H1 (cell line): ENCODE measurements at regions not wholly inside any gene's neighbourhood (a gene's known extent, or its start where the extent isn't known, plus 50 kb on each side); places are given as distances from the start of the nearest gene placed in this dataset.

Experiments used
- CTCF ChIA-PET: fragments of 300-600 bp; sonication (Branson Sonifier 250); formaldehyde crosslinking; loops from one replicate; lab custom pipeline; 2021; ENCODE audit not compliant: partially characterized antibody; lab: Charles Lee
- POLR2A ChIA-PET: fragments of 300-600 bp; sonication (Branson Sonifier 250); formaldehyde crosslinking; loops from one replicate; lab custom pipeline; 2021; ENCODE audit warnings: inconsistent platforms; ENCODE audit not compliant: partially characterized antibody; lab: Charles Lee
- DNase-seq, 2 experiments: peaks; one replicate each; pipeline versions ENCODE4 v3.0.0 to v3.0.0-alpha.2; 2010 to 2022; ENCODE audit warnings: low spot score in 2 of 2, low read depth in 1 of 2, mixed read lengths in 1 of 2
- FAIRE-seq: peaks from 2 replicates; lab custom pipeline; 2011; peaks lifted over from hg19 to GRCh38; lab: Jason Lieb, UNC
- H2AFZ ChIP-seq: 2 replicates; pipeline ENCODE4 v1.8.1; 2012; ENCODE audit warnings: low read length, inconsistent platforms
- H2AK5ac ChIP-seq: 2 replicates; pipeline ENCODE4 v1.6.1; 2013; ENCODE audit warnings: low read depth, low read length
- H2BK120ac ChIP-seq: replicated peaks from 2 replicates; pipeline ENCODE3; 2013; ENCODE audit warnings: low read depth, low read length, inconsistent platforms
- H2BK12ac ChIP-seq: 2 replicates; pipeline ENCODE4 v1.6.1; 2013; ENCODE audit warnings: low read depth, low read length
- H2BK15ac ChIP-seq: 2 replicates; pipeline ENCODE4 v1.6.1; 2013; ENCODE audit warnings: low read length
- H2BK20ac ChIP-seq: 2 replicates; pipeline ENCODE4 v1.6.1; 2013; ENCODE audit warnings: low read length
- H2BK5ac ChIP-seq: 2 replicates; pipeline ENCODE4 v1.6.1; 2013; ENCODE audit warnings: low read depth, low read length
- H3K14ac ChIP-seq: 2 replicates; pipeline ENCODE4 v1.6.1; 2013; ENCODE audit warnings: inconsistent platforms; ENCODE audit not compliant: insufficient read length
- H3K18ac ChIP-seq: 2 replicates; pipeline ENCODE4 v1.6.1; 2013; ENCODE audit warnings: low read length; ENCODE audit errors: extremely low read depth
- H3K23ac ChIP-seq: 2 replicates; pipeline ENCODE4 v1.6.1; 2013; ENCODE audit warnings: inconsistent platforms; ENCODE audit not compliant: insufficient read length
- H3K23me2 ChIP-seq: 2 replicates; pipeline ENCODE4 v1.6.1; 2013; ENCODE audit warnings: low read depth, low read length
- H3K27ac ChIP-seq: 2 replicates; pipeline ENCODE4 v1.6.1; 2011; ENCODE audit warnings: low read depth, low read length, inconsistent platforms
- H3K27me3 ChIP-seq, 4 experiments: replicated peaks in 1 of 4; 1 replicate in 1 of 4; 2 replicates in 3 of 4; pipeline versions ENCODE4 v1.6.1 to v1.8.1; 2011 to 2013; ENCODE audit warnings: low read length in 3 of 4, mild to moderate bottlenecking in 3 of 4, inconsistent platforms in 2 of 4, mixed read lengths in 2 of 4, moderate library complexity in 1 of 4; ENCODE audit not compliant: control insufficient read depth in 3 of 4, insufficient read depth in 3 of 4; ENCODE audit errors: extremely low read depth in 1 of 4
- H3K36me3 ChIP-seq, 4 experiments: 2 replicates each; pipeline versions ENCODE4 v1.6.1 to v1.8.1; 2011 to 2013; ENCODE audit warnings: mild to moderate bottlenecking in 4 of 4, low read length in 3 of 4, moderate library complexity in 2 of 4, control low read depth in 1 of 4, inconsistent platforms in 1 of 4; ENCODE audit not compliant: insufficient read depth in 4 of 4, control insufficient read depth in 2 of 4
- H3K4ac ChIP-seq: replicated peaks from 2 replicates; pipeline ENCODE3; 2013; ENCODE audit warnings: low read length, low read depth, mixed read lengths, inconsistent platforms; ENCODE audit not compliant: insufficient read length
- H3K4me1 ChIP-seq, 4 experiments: replicated peaks in 1 of 4; 1 replicate in 1 of 4; 2 replicates in 3 of 4; pipeline versions ENCODE4 v1.6.1 to v1.8.1; 2011 to 2013; ENCODE audit warnings: low read length in 3 of 4, inconsistent platforms in 2 of 4, mixed read lengths in 1 of 4; ENCODE audit not compliant: insufficient read depth in 4 of 4, control insufficient read depth in 3 of 4
- H3K4me2 ChIP-seq, 2 experiments: 2 replicates each; pipeline versions ENCODE4 v1.6.1 to v1.8.1; 2011 to 2013; ENCODE audit warnings: low read depth in 2 of 2, low read length in 2 of 2, control low read depth in 1 of 2, inconsistent platforms in 1 of 2, mild to moderate bottlenecking in 1 of 2; ENCODE audit not compliant: insufficient read depth in 1 of 2
- H3K4me3 ChIP-seq, 4 experiments: fragments of 200-600, 300-600 bp in 1 of 4; sonication (generic), shearing (Covaris generic), sonication (Bioruptor Twin) in 1 of 4; 2 replicates each; pipeline versions ENCODE4 v1.5.1 to v1.8.1; 2011 to 2016; ENCODE audit warnings: low read length in 4 of 4, low read depth in 3 of 4, control low read depth in 2 of 4, inconsistent platforms in 2 of 4, mild to moderate bottlenecking in 2 of 4, mixed read lengths in 1 of 4, moderate library complexity in 1 of 4; ENCODE audit not compliant: insufficient read depth in 2 of 4; ENCODE audit errors: extremely low read depth in 1 of 4
- H3K56ac ChIP-seq: replicated peaks from 2 replicates; pipeline ENCODE3; 2013; ENCODE audit warnings: low read depth, mild to moderate bottlenecking, mixed read lengths, low read length, inconsistent platforms; ENCODE audit not compliant: insufficient read length
- H3K79me1 ChIP-seq: 2 replicates; pipeline ENCODE4 v1.6.1; 2013; ENCODE audit warnings: low read depth, low read length, control low read depth
- H3K79me2 ChIP-seq, 2 experiments: 2 replicates each; pipeline versions ENCODE4 v1.6.1 to v1.8.1; 2012 to 2013; ENCODE audit warnings: low read length in 2 of 2, mild to moderate bottlenecking in 2 of 2, inconsistent platforms in 1 of 2; ENCODE audit not compliant: insufficient read depth in 2 of 2, control insufficient read depth in 1 of 2
- H3K9ac ChIP-seq, 4 experiments: replicated peaks in 1 of 4; 1 replicate in 1 of 4; 2 replicates in 3 of 4; pipeline versions ENCODE4 v1.6.1 to v1.8.1; 2011 to 2013; ENCODE audit warnings: low read depth in 3 of 4, low read length in 3 of 4, control low read depth in 2 of 4, mild to moderate bottlenecking in 2 of 4, moderate library complexity in 2 of 4, inconsistent platforms in 1 of 4; ENCODE audit errors: extremely low read depth in 1 of 4
- H3K9me3 ChIP-seq, 2 experiments: 2 replicates each; pipeline versions ENCODE4 v1.6.1 to v1.8.1; 2012 to 2013; ENCODE audit warnings: mild to moderate bottlenecking in 2 of 2, moderate library complexity in 2 of 2, control low read depth in 1 of 2, inconsistent platforms in 1 of 2, low read depth in 1 of 2, low read length in 1 of 2, mixed read lengths in 1 of 2; ENCODE audit not compliant: insufficient read depth in 2 of 2
- H4K20me1 ChIP-seq, 2 experiments: replicated peaks in 1 of 2; 2 replicates each; pipeline versions ENCODE3 to v1.8.1; 2011 to 2013; ENCODE audit warnings: inconsistent platforms in 2 of 2, low read length in 2 of 2, mild to moderate bottlenecking in 1 of 2; ENCODE audit not compliant: insufficient read depth in 2 of 2, control insufficient read depth in 1 of 2
- H4K5ac ChIP-seq: 2 replicates; pipeline ENCODE4 v1.6.1; 2013; ENCODE audit warnings: low read length, low read depth, mixed read lengths, inconsistent platforms; ENCODE audit not compliant: insufficient read length
- H4K8ac ChIP-seq: 2 replicates; pipeline ENCODE4 v1.8.0; 2013; ENCODE audit warnings: mild to moderate bottlenecking, moderate library complexity, low read length, inconsistent platforms; ENCODE audit not compliant: insufficient read depth; ENCODE audit errors: extremely low read depth
- H4K91ac ChIP-seq: replicated peaks from 2 replicates; pipeline ENCODE3; 2013; ENCODE audit warnings: low read length, mixed read lengths, inconsistent platforms; ENCODE audit not compliant: insufficient read length
- CBX8 ChIP-seq: fragments of 300-800, 300-1000 bp; sonication (generic); IDR thresholded peaks from 2 replicates; pipeline ENCODE4 v1.7.1; 2016; ENCODE audit warnings: low read depth, low read length, borderline replicate concordance
- CEBPB ChIP-seq: IDR thresholded peaks from 2 replicates; pipeline ENCODE4 v1.6.1; 2012; ENCODE audit warnings: low read depth, low read length
- CHD1 ChIP-seq: IDR thresholded peaks from 2 replicates; pipeline ENCODE4 v1.6.1; 2012; ENCODE audit warnings: low read depth, low read length, improper control_type of control experiment
- EGR1 ChIP-seq: IDR thresholded peaks from 2 replicates; pipeline ENCODE4 v1.6.1; 2011; ENCODE audit warnings: low read depth, low read length, borderline replicate concordance
- EP300 ChIP-seq, 2 experiments: IDR thresholded peaks; 1 replicate in 1 of 2; 2 replicates in 1 of 2; pipeline ENCODE4 v1.6.1; 2011 to 2012; ENCODE audit warnings: low read depth in 2 of 2, low read length in 2 of 2, mild to moderate bottlenecking in 2 of 2, borderline replicate concordance in 1 of 2, inconsistent platforms in 1 of 2, moderate library complexity in 1 of 2
- FOSL1 ChIP-seq: IDR thresholded peaks from 2 replicates; pipeline ENCODE4 v1.6.1; 2011; ENCODE audit warnings: mild to moderate bottlenecking, low read depth, low read length, moderate library complexity; ENCODE audit not compliant: insufficient read depth
- GABPA ChIP-seq: IDR thresholded peaks from 2 replicates; pipeline ENCODE4 v1.6.1; 2011; ENCODE audit warnings: mild to moderate bottlenecking, low read length, moderate library complexity, borderline replicate concordance; ENCODE audit not compliant: insufficient read depth
- HDAC2 ChIP-seq, 2 experiments: fragments of 300-600 bp in 1 of 2; sonication (generic) in 1 of 2; IDR thresholded peaks; 2 replicates each; pipeline ENCODE4 v1.6.1; 2011 to 2012; ENCODE audit warnings: low read depth in 2 of 2, low read length in 2 of 2, mild to moderate bottlenecking in 2 of 2, moderate library complexity in 2 of 2, borderline replicate concordance in 1 of 2, inconsistent platforms in 1 of 2
- JUND ChIP-seq: IDR thresholded peaks from 2 replicates; pipeline ENCODE4 v1.6.1; 2011; ENCODE audit warnings: mild to moderate bottlenecking, improper control_type of control experiment, low read length
- NANOG ChIP-seq: IDR thresholded peaks from 2 replicates; pipeline ENCODE4 v1.6.1; 2011; ENCODE audit warnings: low read length, low read depth, mild to moderate bottlenecking, inconsistent platforms; ENCODE audit not compliant: insufficient read depth, poor library complexity, severe bottlenecking
- RAD21 ChIP-seq, 2 experiments: IDR thresholded peaks in 1 of 2; conservative IDR thresholded peaks in 1 of 2; 2 replicates each; pipeline ENCODE4 v1.6.1; 2011; ENCODE audit warnings: low read depth in 2 of 2, low read length in 2 of 2, improper control_type of control experiment in 1 of 2, inconsistent platforms in 1 of 2, mild to moderate bottlenecking in 1 of 2, moderate library complexity in 1 of 2
- SP1 ChIP-seq: IDR thresholded peaks from 2 replicates; pipeline ENCODE4 v1.6.1; 2011; ENCODE audit warnings: low read depth, low read length
- SP2 ChIP-seq: IDR thresholded peaks from 2 replicates; pipeline ENCODE4 v1.6.1; 2012; ENCODE audit warnings: mild to moderate bottlenecking, low read length, inconsistent platforms
- SUZ12 ChIP-seq: fragments of 200-600 bp; sonication (generic); IDR thresholded peaks from 2 replicates; pipeline ENCODE4 v1.6.1; 2012; ENCODE audit warnings: mild to moderate bottlenecking, inconsistent platforms, low read length, moderate library complexity, mixed read lengths
- TAF1 ChIP-seq: IDR thresholded peaks from 2 replicates; pipeline ENCODE4 v1.6.1; 2011; ENCODE audit warnings: mild to moderate bottlenecking, low read depth, low read length
- WGBS, 2 experiments: shearing (Covaris generic) in 1 of 2; methylation state at CpG; one replicate each; pipeline versions ENCODE4 v1.1.6 to v1.1.7; 2013 to 2015; ENCODE audit warnings: low lambda C conversion rate in 2 of 2, mixed read lengths in 2 of 2, inconsistent platforms in 1 of 2, low coverage in 1 of 2, missing lambda C conversion rate in 1 of 2; ENCODE audit not compliant: insufficient replicate concordance in 2 of 2, insufficient coverage in 1 of 2, insufficient read length in 1 of 2; ENCODE audit errors: extremely low coverage in 1 of 2, missing lambda C conversion rate in 1 of 2; 5-methylcytosine and 5-hydroxymethylcytosine counted together

GRCh38 chr18:73151086-73151485 is 283.3 kb upstream of the NETO1 start:
- no peak overlapping the region for H2BK12ac ChIP-seq
- WGBS, 2 experiments = 85% methylated on average over 6 of the region's 6 CpGs; no CpG with 5 or more reads in 1 of the 2 experiments
- H3K9ac ChIP-seq = no peak overlapping the region
- H4K20me1 ChIP-seq = no peaks in the 10 kb centered on the region
- no peak overlapping the region for H2AK5ac ChIP-seq
- H3K23ac ChIP-seq = no peak overlapping the region
- no peaks in the 10 kb centered on the region for H3K79me1 ChIP-seq
- H3K4me2 ChIP-seq = no peak overlapping the region
- no peak overlapping the region for H4K91ac ChIP-seq
- H3K18ac ChIP-seq = no peak overlapping the region
- no peak overlapping the region for H4K8ac ChIP-seq
- no peak overlapping the region for H3K27ac ChIP-seq
- H2AFZ ChIP-seq = no peak overlapping the region
- H3K23me2 ChIP-seq = no peaks in the 10 kb centered on the region
- no peaks in the 10 kb centered on the region for H3K79me2 ChIP-seq
- H3K4me1 ChIP-seq = no peaks in the 10 kb centered on the region
- ChIA-PET POLR2A (no interaction called here), CTCF (interaction anchor here (0.6 to 3.0 kb wide), 5 partner anchors 8 to 609 kb away, joined by 3 to 17 read pairs (median 7); no protein-coding TSS in a partner anchor)
- H2BK20ac ChIP-seq = no peak overlapping the region
- H3K14ac ChIP-seq = no peak overlapping the region
- no peak overlapping the region for H2BK15ac ChIP-seq
- no peak for DNase-seq
- H3K36me3 ChIP-seq = no peaks in the 10 kb centered on the region
- H3K9me3 ChIP-seq = no peaks in the 10 kb centered on the region
- no peak overlapping the region for H2BK5ac ChIP-seq
- H3K56ac ChIP-seq = no peak overlapping the region
- H3K4ac ChIP-seq = no peak overlapping the region
- no peak overlapping the region for H3K4me3 ChIP-seq
- FAIRE-seq = no peak
- no peak overlapping the region for H4K5ac ChIP-seq
- H2BK120ac ChIP-seq = no peak overlapping the region
- no peaks in the 10 kb centered on the region for H3K27me3 ChIP-seq
- TF ChIP-seq EGR1 (no peak), EP300 (IDR thresholded peaks at IDR 0.05; ENCODE audit: borderline replicate concordance in 1 of 2, low read depth in 2 of 2, low read length in 2 of 2) (no peak), JUND (no peak), HDAC2 (IDR thresholded peaks at IDR 0.05; ENCODE audit: borderline replicate concordance in 1 of 2, low read depth in 2 of 2, low read length in 2 of 2) (no peak), CBX8 (no peak), NANOG (no peak), RAD21 (IDR thresholded peaks at IDR 0.05 in 1 of 2, conservative IDR thresholded peaks at IDR 0.05 in 1 of 2; ENCODE audit: low read depth in 2 of 2, low read length in 2 of 2) (no peak), CHD1 (no peak), SUZ12 (no peak), CEBPB (no peak), TAF1 (no peak), FOSL1 (no peak), SP1 (no peak), SP2 (no peak), GABPA (no peak)
